Activated T-cell treated with anti-CD3 and anti-CD28 coated beads, Interleukin-2, amount 50 U/mL, for 24 hours (primary cell): ENCODE measurements at regions not wholly inside any gene's neighbourhood (a gene's known extent, or its start where the extent isn't known, plus 50 kb on each side); places are given as distances from the start of the nearest gene placed in this dataset.

ENCODE experiments used
- DNase-seq: peaks from one replicate; pipeline ENCODE4 v3.0.0-alpha.2; 2020
- H3K27ac Mint-ChIP-seq: 2 replicates; pipeline ENCODE4 v1.8.0; 2020; ENCODE audit warnings: mild to moderate bottlenecking, mixed read lengths
- H3K27me3 Mint-ChIP-seq: 2 replicates; pipeline ENCODE4 v1.8.0; 2020; ENCODE audit warnings: mixed read lengths
- H3K36me3 Mint-ChIP-seq: 2 replicates; pipeline ENCODE4 v1.8.0; 2020; ENCODE audit warnings: low read depth, mixed read lengths
- H3K4me1 Mint-ChIP-seq: 2 replicates; pipeline ENCODE4 v1.8.0; 2020; ENCODE audit warnings: low read depth, mixed read lengths
- H3K4me3 Mint-ChIP-seq: 2 replicates; pipeline ENCODE4 v1.8.0; 2020; ENCODE audit warnings: mild to moderate bottlenecking, moderate library complexity, mixed read lengths
- H3K9me3 Mint-ChIP-seq: 2 replicates; pipeline ENCODE4 v1.8.0; 2020; ENCODE audit warnings: mixed read lengths

- H3K27me3 Mint-ChIP-seq = no peaks in the 10 kb centered on the region
- H3K4me1 Mint-ChIP-seq = no peaks in the 10 kb centered on the region
- no peaks in the 10 kb centered on the region for H3K36me3 Mint-ChIP-seq
- H3K27ac Mint-ChIP-seq = no peak overlapping the region
- no peaks in the 10 kb centered on the region for H3K9me3 Mint-ChIP-seq
- H3K4me3 Mint-ChIP-seq = no peak overlapping the region
- DNase-seq = no peak
These were observed 119.7 kb upstream of the THRB start for GRCh38 chr3:24614359-24614758.

- Mint-ChIP-seq H3K36me3 (no peaks in the 10 kb centered on the region), H3K27me3 (no peaks in the 10 kb centered on the region), H3K9me3 (no peaks in the 10 kb centered on the region), H3K27ac (no peak overlapping the region), H3K4me3 (no peak overlapping the region), H3K4me1 (no peaks in the 10 kb centered on the region)
- DNase-seq = no peak
These were observed 120.5 kb upstream of the THRB start for GRCh38 chr3:24615177-24615576.

- no peaks in the 10 kb centered on the region for H3K36me3 Mint-ChIP-seq
- DNase-seq = no peak
- no peak overlapping the region for H3K4me3 Mint-ChIP-seq
- no peaks in the 10 kb centered on the region for H3K9me3 Mint-ChIP-seq
- no peak overlapping the region for H3K27ac Mint-ChIP-seq
- no peaks in the 10 kb centered on the region for H3K4me1 Mint-ChIP-seq
- H3K27me3 Mint-ChIP-seq = no peaks in the 10 kb centered on the region
These were observed 121.6 kb upstream of the THRB start for GRCh38 chr3:24616110-24616829.

- no peaks in the 10 kb centered on the region for H3K9me3 Mint-ChIP-seq
- H3K36me3 Mint-ChIP-seq = no peaks in the 10 kb centered on the region
- no peak overlapping the region for H3K4me3 Mint-ChIP-seq
- H3K27me3 Mint-ChIP-seq = no peaks in the 10 kb centered on the region
- DNase-seq = no peak
- H3K4me1 Mint-ChIP-seq = no peaks in the 10 kb centered on the region
- H3K27ac Mint-ChIP-seq = no peak overlapping the region
These were observed 127.5 kb upstream of the THRB start for GRCh38 chr3:24622138-24622537.

GRCh38 chr3:24622696-24623225, 128.1 kb upstream of the THRB start:
- no peak overlapping the region for H3K4me3 Mint-ChIP-seq
- H3K36me3 Mint-ChIP-seq = no peaks in the 10 kb centered on the region
- H3K27me3 Mint-ChIP-seq = no peaks in the 10 kb centered on the region
- no peaks in the 10 kb centered on the region for H3K9me3 Mint-ChIP-seq
- H3K4me1 Mint-ChIP-seq = no peaks in the 10 kb centered on the region
- no peak overlapping the region for H3K27ac Mint-ChIP-seq
- DNase-seq = no peak

- H3K27ac Mint-ChIP-seq = no peak overlapping the region
- H3K36me3 Mint-ChIP-seq = no peaks in the 10 kb centered on the region
- H3K4me3 Mint-ChIP-seq = no peak overlapping the region
- H3K27me3 Mint-ChIP-seq = no peaks in the 10 kb centered on the region
- DNase-seq = no peak
- no peaks in the 10 kb centered on the region for H3K4me1 Mint-ChIP-seq
- H3K9me3 Mint-ChIP-seq = no peaks in the 10 kb centered on the region
These were observed 129.0 kb upstream of the THRB start for GRCh38 chr3:24623657-24624056.

- H3K27ac Mint-ChIP-seq = no peak overlapping the region
- H3K4me3 Mint-ChIP-seq = no peak overlapping the region
- no peaks in the 10 kb centered on the region for H3K36me3 Mint-ChIP-seq
- no peaks in the 10 kb centered on the region for H3K27me3 Mint-ChIP-seq
- no peaks in the 10 kb centered on the region for H3K9me3 Mint-ChIP-seq
- no peak for DNase-seq
- H3K4me1 Mint-ChIP-seq = no peaks in the 10 kb centered on the region
These were observed 130.5 kb upstream of the THRB start for GRCh38 chr3:24624938-24625681.

GRCh38 chr3:24628523-24629258, 134.0 kb upstream of the THRB start:
- H3K27me3 Mint-ChIP-seq = no peaks in the 10 kb centered on the region
- H3K4me1 Mint-ChIP-seq = no peaks in the 10 kb centered on the region
- DNase-seq = no peak
- H3K36me3 Mint-ChIP-seq = no peaks in the 10 kb centered on the region
- no peaks in the 10 kb centered on the region for H3K9me3 Mint-ChIP-seq
- H3K27ac Mint-ChIP-seq = no peak overlapping the region
- no peak overlapping the region for H3K4me3 Mint-ChIP-seq

GRCh38 chr3:24631481-24631880, 136.8 kb upstream of the THRB start:
- Mint-ChIP-seq H3K27me3 (no peaks in the 10 kb centered on the region), H3K36me3 (no peaks in the 10 kb centered on the region), H3K4me3 (no peak overlapping the region), H3K4me1 (no peaks in the 10 kb centered on the region), H3K27ac (no peak overlapping the region), H3K9me3 (peaks cover 10% of the 10 kb centered on the region)
- no peak for DNase-seq

- Mint-ChIP-seq H3K4me1 (no peaks in the 10 kb centered on the region), H3K27ac (no peak overlapping the region), H3K27me3 (no peaks in the 10 kb centered on the region), H3K9me3 (peaks cover 10% of the 10 kb centered on the region), H3K36me3 (no peaks in the 10 kb centered on the region), H3K4me3 (no peak overlapping the region)
- no peak for DNase-seq
These were observed 144.4 kb upstream of the THRB start for GRCh38 chr3:24639061-24639460.

GRCh38 chr3:24639481-24640329, 145.1 kb upstream of the THRB start:
- no peak overlapping the region for H3K27ac Mint-ChIP-seq

GRCh38 chr3:24640330-24640877, 145.8 kb upstream of the THRB start:
- Mint-ChIP-seq H3K4me3 (no peak overlapping the region), H3K36me3 (no peaks in the 10 kb centered on the region), H3K4me1 (no peaks in the 10 kb centered on the region), H3K9me3 (peaks cover 7% of the 10 kb centered on the region), H3K27me3 (no peaks in the 10 kb centered on the region), H3K27ac (no peak overlapping the region)
- DNase-seq = no peak

More at GRCh38 chr3:24639481-24640329, 145.1 kb upstream of the THRB start:
- Mint-ChIP-seq H3K4me1 (no peaks in the 10 kb centered on the region), H3K27me3 (no peaks in the 10 kb centered on the region), H3K4me3 (no peak overlapping the region), H3K9me3 (peaks cover 12% of the 10 kb centered on the region), H3K36me3 (no peaks in the 10 kb centered on the region)
- no peak for DNase-seq

- Mint-ChIP-seq H3K36me3 (no peaks in the 10 kb centered on the region), H3K4me1 (no peaks in the 10 kb centered on the region), H3K4me3 (no peak overlapping the region), H3K27ac (no peak overlapping the region), H3K9me3 (peaks cover 2% of the 10 kb centered on the region), H3K27me3 (no peaks in the 10 kb centered on the region)
- DNase-seq = no peak
These were observed 147.0 kb upstream of the THRB start for GRCh38 chr3:24641628-24642027.

- Mint-ChIP-seq H3K4me3 (no peak overlapping the region), H3K9me3 (peaks cover 2% of the 10 kb centered on the region), H3K27ac (no peak overlapping the region), H3K36me3 (no peaks in the 10 kb centered on the region), H3K4me1 (no peaks in the 10 kb centered on the region), H3K27me3 (no peaks in the 10 kb centered on the region)
- no peak for DNase-seq
These were observed 150.4 kb upstream of the THRB start for GRCh38 chr3:24645047-24645446.
